Body of pancreas (tissue), 4 donors: ENCODE measurements at regions not wholly inside any gene's neighbourhood (a gene's known extent, or its start where the extent isn't known, plus 50 kb on each side); places are given as distances from the start of the nearest gene placed in this dataset.

Source experiments
- POLR2A ChIP-seq, 3 donors: fragments of 450-650 bp; IDR thresholded peaks; one replicate each; pipeline ENCODE4 v1.6.1; 2016; ENCODE audit warnings: antibody characterized with exemption in 3 of 3, mild to moderate bottlenecking in 2 of 3
- TF ChIP-seq, protein P1 (sequence below), 7 experiments: fragments of 450-650 bp in 4 of 7; fragments of 200-600 bp in 3 of 7; sonication (generic) in 3 of 7; IDR thresholded peaks; one replicate each; pipeline ENCODE4 v1.5.1; 2016 to 2019; ENCODE audit warnings: antibody characterized with exemption in 7 of 7

GRCh38 chr2:208937521-208937920 lies 486.3 kb upstream of the MAP2 start:
- TF ChIP-seq, protein P1, sequence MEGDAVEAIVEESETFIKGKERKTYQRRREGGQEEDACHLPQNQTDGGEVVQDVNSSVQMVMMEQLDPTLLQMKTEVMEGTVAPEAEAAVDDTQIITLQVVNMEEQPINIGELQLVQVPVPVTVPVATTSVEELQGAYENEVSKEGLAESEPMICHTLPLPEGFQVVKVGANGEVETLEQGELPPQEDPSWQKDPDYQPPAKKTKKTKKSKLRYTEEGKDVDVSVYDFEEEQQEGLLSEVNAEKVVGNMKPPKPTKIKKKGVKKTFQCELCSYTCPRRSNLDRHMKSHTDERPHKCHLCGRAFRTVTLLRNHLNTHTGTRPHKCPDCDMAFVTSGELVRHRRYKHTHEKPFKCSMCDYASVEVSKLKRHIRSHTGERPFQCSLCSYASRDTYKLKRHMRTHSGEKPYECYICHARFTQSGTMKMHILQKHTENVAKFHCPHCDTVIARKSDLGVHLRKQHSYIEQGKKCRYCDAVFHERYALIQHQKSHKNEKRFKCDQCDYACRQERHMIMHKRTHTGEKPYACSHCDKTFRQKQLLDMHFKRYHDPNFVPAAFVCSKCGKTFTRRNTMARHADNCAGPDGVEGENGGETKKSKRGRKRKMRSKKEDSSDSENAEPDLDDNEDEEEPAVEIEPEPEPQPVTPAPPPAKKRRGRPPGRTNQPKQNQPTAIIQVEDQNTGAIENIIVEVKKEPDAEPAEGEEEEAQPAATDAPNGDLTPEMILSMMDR (IDR thresholded peaks at IDR 0.05): no peak
- no peak for TF ChIP-seq POLR2A (IDR thresholded peaks at IDR 0.05)
